GM20000 (cell line): ENCODE measurements at regions not wholly inside any gene's neighbourhood (a gene's known extent, or its start where the extent isn't known, plus 50 kb on each side); places are given as distances from the start of the nearest gene placed in this dataset.

Experiments used
- DNase-seq: peaks from one replicate; pipeline ENCODE4 v3.0.0; 2012; ENCODE audit warnings: low spot score
- TF ChIP-seq, protein P1 (sequence below): IDR thresholded peaks from 2 replicates; pipeline ENCODE4 v1.5.1; 2012; ENCODE audit warnings: mild to moderate bottlenecking, control low read depth; ENCODE audit errors: extremely low read depth, missing control alignments

- TF ChIP-seq, protein P1, sequence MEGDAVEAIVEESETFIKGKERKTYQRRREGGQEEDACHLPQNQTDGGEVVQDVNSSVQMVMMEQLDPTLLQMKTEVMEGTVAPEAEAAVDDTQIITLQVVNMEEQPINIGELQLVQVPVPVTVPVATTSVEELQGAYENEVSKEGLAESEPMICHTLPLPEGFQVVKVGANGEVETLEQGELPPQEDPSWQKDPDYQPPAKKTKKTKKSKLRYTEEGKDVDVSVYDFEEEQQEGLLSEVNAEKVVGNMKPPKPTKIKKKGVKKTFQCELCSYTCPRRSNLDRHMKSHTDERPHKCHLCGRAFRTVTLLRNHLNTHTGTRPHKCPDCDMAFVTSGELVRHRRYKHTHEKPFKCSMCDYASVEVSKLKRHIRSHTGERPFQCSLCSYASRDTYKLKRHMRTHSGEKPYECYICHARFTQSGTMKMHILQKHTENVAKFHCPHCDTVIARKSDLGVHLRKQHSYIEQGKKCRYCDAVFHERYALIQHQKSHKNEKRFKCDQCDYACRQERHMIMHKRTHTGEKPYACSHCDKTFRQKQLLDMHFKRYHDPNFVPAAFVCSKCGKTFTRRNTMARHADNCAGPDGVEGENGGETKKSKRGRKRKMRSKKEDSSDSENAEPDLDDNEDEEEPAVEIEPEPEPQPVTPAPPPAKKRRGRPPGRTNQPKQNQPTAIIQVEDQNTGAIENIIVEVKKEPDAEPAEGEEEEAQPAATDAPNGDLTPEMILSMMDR: no peak
- no peak for DNase-seq
Measured at GRCh38 chr1:29424266-29424665, 187.9 kb downstream of the PTPRU start.

- no peak for DNase-seq
- TF ChIP-seq, protein P1: no peak
Measured at GRCh38 chr1:29420202-29420601, 183.9 kb downstream of the PTPRU start.

GRCh38 chr1:29417971-29418370 lies 181.6 kb downstream of the PTPRU start:
- DNase-seq: no peak
- TF ChIP-seq, protein P1: no peak

DNA sequence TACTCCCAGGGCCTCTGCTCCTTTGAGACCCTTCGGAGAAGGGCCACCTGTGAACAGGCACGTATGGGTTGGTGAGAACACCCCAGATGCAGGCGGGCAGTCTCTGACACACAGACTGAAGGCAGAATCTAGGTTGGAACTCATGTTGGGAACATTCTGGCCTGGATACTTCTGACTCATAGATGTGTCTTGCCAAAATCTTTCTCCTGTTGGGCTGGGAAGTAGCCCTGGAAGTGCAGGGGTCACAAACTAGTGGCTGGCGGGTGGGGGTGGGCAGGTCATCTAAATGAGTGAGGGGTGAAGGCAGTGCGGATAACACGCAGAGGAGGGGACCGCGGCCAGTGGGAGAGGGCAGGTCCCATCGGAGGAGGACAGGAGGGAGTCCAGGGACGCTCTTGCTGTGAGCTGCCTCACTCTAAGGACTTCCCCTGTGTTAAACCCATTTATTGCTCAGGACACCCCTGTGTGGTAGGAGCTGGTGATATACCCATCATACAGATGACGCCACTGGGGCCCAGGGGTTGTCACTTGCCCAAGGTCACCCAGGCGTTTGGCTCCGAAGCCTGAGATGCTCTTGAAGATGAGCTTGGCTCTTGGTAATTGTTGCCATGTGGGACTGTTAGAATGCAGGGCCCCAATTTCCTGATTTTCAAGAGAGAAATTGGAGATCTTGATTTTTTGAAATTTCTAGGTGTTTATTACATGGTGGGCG lies 181.0 kb downstream of the PTPRU start:
- no peak for DNase-seq
- TF ChIP-seq, protein P1: no peak

- no peak for DNase-seq
- TF ChIP-seq, protein P1: no peak
Measured at GRCh38 chr1:29416267-29417146, 180.2 kb downstream of the PTPRU start.

DNA sequence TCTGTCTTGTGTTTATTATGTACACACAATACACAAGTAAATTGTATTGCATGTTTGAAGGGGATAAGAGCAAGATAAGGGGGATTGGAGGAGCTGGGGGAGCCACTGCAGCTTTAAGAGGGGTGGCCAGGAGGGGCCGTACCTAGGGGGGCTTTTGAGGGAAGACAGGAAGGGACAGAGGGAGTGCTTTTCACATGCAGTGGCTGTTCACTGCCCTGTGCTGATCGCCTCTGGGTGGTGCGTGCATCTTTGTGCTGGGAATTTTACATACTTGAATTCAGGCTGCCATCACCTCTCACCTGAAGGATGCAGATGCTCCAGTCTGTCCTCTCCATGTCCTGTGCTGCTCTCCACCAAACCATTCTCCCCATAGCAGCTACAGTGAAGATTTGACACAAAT lies 179.5 kb downstream of the PTPRU start:
- TF ChIP-seq, protein P1: no peak
- DNase-seq: no peak
